ENCODE measurements at regions not wholly inside any gene's neighbourhood (a gene's known extent, or its start where the extent isn't known, plus 50 kb on each side); places are given as distances from the start of the nearest gene placed in this dataset.
"Not testable (repeated sequence)": the region's sequence is repeated elsewhere in the genome, so short reads cannot be mapped to it uniquely, and the experiment has no call there.

- H3K27ac Mint-ChIP-seq, result no peak overlapping the region
- H3K9me3 Mint-ChIP-seq, result no peaks in the 10 kb centered on the region
- H3K4me1 Mint-ChIP-seq, result peaks cover 6% of the 10 kb centered on the region
- no peaks in the 10 kb centered on the region for H3K27me3 Mint-ChIP-seq
- H3K36me3 Mint-ChIP-seq, result no peaks in the 10 kb centered on the region
- no peak overlapping the region for H3K4me3 Mint-ChIP-seq
Measured at GRCh38 chr1:67608661-67609576, 76.1 kb upstream of the GADD45A start.

- Mint-ChIP-seq H3K27me3 (no peaks in the 10 kb centered on the region), H3K27ac (no peak overlapping the region), H3K4me1 (peaks cover 6% of the 10 kb centered on the region), H3K9me3 (peaks cover under 1% of the 10 kb centered on the region), H3K4me3 (no peak overlapping the region), H3K36me3 (no peaks in the 10 kb centered on the region)
Measured at GRCh38 chr1:67609577-67610341, 75.2 kb upstream of the GADD45A start.

- peaks cover 4% of the 10 kb centered on the region for H3K27me3 Mint-ChIP-seq
- peaks cover 6% of the 10 kb centered on the region for H3K4me1 Mint-ChIP-seq
- no peak overlapping the region for H3K27ac Mint-ChIP-seq
- no peak overlapping the region for H3K4me3 Mint-ChIP-seq
- peaks cover 6% of the 10 kb centered on the region for H3K9me3 Mint-ChIP-seq
- H3K36me3 Mint-ChIP-seq, result no peaks in the 10 kb centered on the region
Measured at GRCh38 chr1:67610450-67610849, 74.6 kb upstream of the GADD45A start.

- Mint-ChIP-seq H3K4me3 (no peak overlapping the region), H3K36me3 (no peaks in the 10 kb centered on the region), H3K4me1 (peaks cover 6% of the 10 kb centered on the region), H3K27me3 (peaks cover 8% of the 10 kb centered on the region), H3K27ac (no peak overlapping the region), H3K9me3 (peaks cover 6% of the 10 kb centered on the region)
Measured at GRCh38 chr1:67611846-67612245, 73.2 kb upstream of the GADD45A start.

- Mint-ChIP-seq H3K27me3 (peaks cover 8% of the 10 kb centered on the region), H3K9me3 (peaks cover 6% of the 10 kb centered on the region), H3K36me3 (no peaks in the 10 kb centered on the region), H3K4me3 (no peak overlapping the region), H3K27ac (no peak overlapping the region), H3K4me1 (peaks cover 1% of the 10 kb centered on the region)
Measured at GRCh38 chr1:67612788-67613241, 72.2 kb upstream of the GADD45A start.

GRCh38 chr1:67613479-67613878 is 71.5 kb upstream of the GADD45A start:
- H3K4me1 Mint-ChIP-seq, H3K9me3 Mint-ChIP-seq: not testable (repeated sequence)

GRCh38 chr1:67614511-67614934 is 70.5 kb upstream of the GADD45A start:
- H3K27ac Mint-ChIP-seq, result no peak overlapping the region
- no peaks in the 10 kb centered on the region for H3K4me1 Mint-ChIP-seq
- peaks cover 8% of the 10 kb centered on the region for H3K27me3 Mint-ChIP-seq
- no peaks in the 10 kb centered on the region for H3K36me3 Mint-ChIP-seq
- H3K4me3 Mint-ChIP-seq, result no peak overlapping the region
- peaks cover 6% of the 10 kb centered on the region for H3K9me3 Mint-ChIP-seq

More at GRCh38 chr1:67613479-67613878, 71.5 kb upstream of the GADD45A start:
- not testable (repeated sequence) for H3K4me3 Mint-ChIP-seq, H3K27ac Mint-ChIP-seq, H3K27me3 Mint-ChIP-seq, H3K36me3 Mint-ChIP-seq

- Mint-ChIP-seq H3K9me3 (peaks cover 6% of the 10 kb centered on the region), H3K4me1 (no peaks in the 10 kb centered on the region), H3K36me3 (no peaks in the 10 kb centered on the region), H3K27ac (no peak overlapping the region), H3K4me3 (no peak overlapping the region), H3K27me3 (peaks cover 8% of the 10 kb centered on the region)
Measured at GRCh38 chr1:67615886-67616285, 69.1 kb upstream of the GADD45A start.

- Mint-ChIP-seq H3K27ac (no peak overlapping the region), H3K9me3 (peaks cover 6% of the 10 kb centered on the region), H3K27me3 (peaks cover 8% of the 10 kb centered on the region), H3K4me3 (no peak overlapping the region), H3K36me3 (no peaks in the 10 kb centered on the region), H3K4me1 (no peaks in the 10 kb centered on the region)
Measured at GRCh38 chr1:67616394-67616985, 68.5 kb upstream of the GADD45A start.

- H3K27ac Mint-ChIP-seq, result no peak overlapping the region
- no peaks in the 10 kb centered on the region for H3K4me1 Mint-ChIP-seq
- H3K9me3 Mint-ChIP-seq, result peaks cover 6% of the 10 kb centered on the region
- H3K27me3 Mint-ChIP-seq, result peaks cover 8% of the 10 kb centered on the region
- H3K4me3 Mint-ChIP-seq, result no peak overlapping the region
- H3K36me3 Mint-ChIP-seq, result no peaks in the 10 kb centered on the region
Measured at GRCh38 chr1:67618285-67619018, 66.5 kb upstream of the GADD45A start.

GRCh38 chr1:67619080-67619479 is 65.9 kb upstream of the GADD45A start:
- H3K27me3 Mint-ChIP-seq, result peaks cover 8% of the 10 kb centered on the region
- peaks cover 6% of the 10 kb centered on the region for H3K9me3 Mint-ChIP-seq
- no peaks in the 10 kb centered on the region for H3K36me3 Mint-ChIP-seq
- no peak overlapping the region for H3K27ac Mint-ChIP-seq
- no peaks in the 10 kb centered on the region for H3K4me1 Mint-ChIP-seq
- H3K4me3 Mint-ChIP-seq, result no peak overlapping the region

GRCh38 chr1:67623906-67624305 is 61.1 kb upstream of the GADD45A start:
- Mint-ChIP-seq H3K9me3 (no peaks in the 10 kb centered on the region), H3K27me3 (no peaks in the 10 kb centered on the region), H3K4me1 (no peaks in the 10 kb centered on the region), H3K36me3 (no peaks in the 10 kb centered on the region), H3K4me3 (no peak overlapping the region), H3K27ac (no peak overlapping the region)

- Mint-ChIP-seq H3K4me1 (no peaks in the 10 kb centered on the region), H3K4me3 (no peak overlapping the region), H3K36me3 (no peaks in the 10 kb centered on the region), H3K27me3 (no peaks in the 10 kb centered on the region), H3K27ac (no peak overlapping the region), H3K9me3 (no peaks in the 10 kb centered on the region)
Measured at GRCh38 chr1:67624680-67625079, 60.3 kb upstream of the GADD45A start.

GRCh38 chr1:67626090-67626860 is 58.7 kb upstream of the GADD45A start:
- Mint-ChIP-seq H3K36me3 (no peaks in the 10 kb centered on the region), H3K4me1 (no peaks in the 10 kb centered on the region), H3K9me3 (no peaks in the 10 kb centered on the region), H3K4me3 (no peak overlapping the region), H3K27ac (no peak overlapping the region), H3K27me3 (no peaks in the 10 kb centered on the region)

GRCh38 chr1:67626861-67627235 is 58.2 kb upstream of the GADD45A start:
- Mint-ChIP-seq H3K9me3 (no peaks in the 10 kb centered on the region), H3K36me3 (no peaks in the 10 kb centered on the region), H3K4me1 (no peaks in the 10 kb centered on the region), H3K27ac (no peak overlapping the region), H3K4me3 (no peak overlapping the region), H3K27me3 (no peaks in the 10 kb centered on the region)
